ENCODE measurements at regions not wholly inside any gene's neighbourhood (a gene's known extent, or its start where the extent isn't known, plus 50 kb on each side); places are given as distances from the start of the nearest gene placed in this dataset.

DNA sequence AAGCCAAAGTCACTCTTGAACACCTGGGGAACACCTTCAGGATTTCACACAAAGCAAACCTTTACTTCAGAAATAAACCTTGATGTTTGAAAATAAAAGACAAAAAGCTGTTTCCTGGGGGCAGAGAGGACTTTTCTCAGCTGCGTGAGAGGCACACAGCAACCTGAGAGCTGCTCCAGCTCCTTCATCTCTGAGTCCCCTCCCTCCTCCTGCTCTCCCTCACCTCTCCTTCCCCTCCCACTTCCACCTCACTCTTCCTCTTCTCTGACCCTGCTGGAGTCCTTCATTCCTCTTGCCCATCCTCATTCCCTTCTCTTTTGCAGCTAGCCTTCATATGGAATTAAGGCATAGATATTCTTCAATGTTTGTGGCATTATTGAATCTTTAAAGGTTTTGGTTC, 208.4 kb downstream of the OMA1 start:
- no peaks in the 10 kb centered on the region for H3K27me3 ChIP-seq (replicated peaks; ENCODE audit: control insufficient read depth, insufficient read depth, low read length)
- no peak for DNase-seq (ENCODE audit: extremely low read depth, insufficient read length)
- H3K36me3 ChIP-seq (ENCODE audit: control insufficient read depth, insufficient read depth, low read length): no peaks in the 10 kb centered on the region
- TF ChIP-seq, protein P1, sequence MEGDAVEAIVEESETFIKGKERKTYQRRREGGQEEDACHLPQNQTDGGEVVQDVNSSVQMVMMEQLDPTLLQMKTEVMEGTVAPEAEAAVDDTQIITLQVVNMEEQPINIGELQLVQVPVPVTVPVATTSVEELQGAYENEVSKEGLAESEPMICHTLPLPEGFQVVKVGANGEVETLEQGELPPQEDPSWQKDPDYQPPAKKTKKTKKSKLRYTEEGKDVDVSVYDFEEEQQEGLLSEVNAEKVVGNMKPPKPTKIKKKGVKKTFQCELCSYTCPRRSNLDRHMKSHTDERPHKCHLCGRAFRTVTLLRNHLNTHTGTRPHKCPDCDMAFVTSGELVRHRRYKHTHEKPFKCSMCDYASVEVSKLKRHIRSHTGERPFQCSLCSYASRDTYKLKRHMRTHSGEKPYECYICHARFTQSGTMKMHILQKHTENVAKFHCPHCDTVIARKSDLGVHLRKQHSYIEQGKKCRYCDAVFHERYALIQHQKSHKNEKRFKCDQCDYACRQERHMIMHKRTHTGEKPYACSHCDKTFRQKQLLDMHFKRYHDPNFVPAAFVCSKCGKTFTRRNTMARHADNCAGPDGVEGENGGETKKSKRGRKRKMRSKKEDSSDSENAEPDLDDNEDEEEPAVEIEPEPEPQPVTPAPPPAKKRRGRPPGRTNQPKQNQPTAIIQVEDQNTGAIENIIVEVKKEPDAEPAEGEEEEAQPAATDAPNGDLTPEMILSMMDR (IDR thresholded peaks at IDR 0.05; ENCODE audit: insufficient read depth, low read length, poor library complexity, severe bottlenecking): no peak
- H3K4me3 ChIP-seq (replicated peaks; ENCODE audit: low read depth, low read length): no peak overlapping the region

DNA sequence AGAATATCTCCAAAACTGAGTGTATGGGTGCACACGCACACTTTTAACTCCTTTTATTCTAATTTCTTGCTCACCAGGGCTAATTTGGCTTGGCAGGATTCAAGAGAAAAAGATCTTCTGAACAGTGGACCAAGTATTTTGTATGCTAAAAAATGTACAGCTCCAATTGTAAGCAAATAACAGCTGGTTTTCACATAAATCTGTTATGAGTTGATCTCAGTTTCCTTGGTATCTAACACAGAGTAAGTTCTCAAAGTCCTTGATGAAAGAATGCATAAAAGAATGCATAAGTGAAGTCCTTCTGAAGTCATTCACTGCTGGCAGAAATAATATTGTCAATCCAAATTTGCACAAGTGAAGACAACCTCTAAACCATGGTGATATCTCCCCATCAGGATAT, 213.0 kb downstream of the OMA1 start:
- Histone ChIP-seq H3K36me3 (ENCODE audit: control insufficient read depth, insufficient read depth, low read length) (no peaks in the 10 kb centered on the region), H3K27me3 (replicated peaks; ENCODE audit: control insufficient read depth, insufficient read depth, low read length) (no peaks in the 10 kb centered on the region), H3K4me3 (replicated peaks; ENCODE audit: low read depth, low read length) (no peak overlapping the region)
- no peak for DNase-seq (ENCODE audit: extremely low read depth, insufficient read length)
- TF ChIP-seq, protein P1 (IDR thresholded peaks at IDR 0.05; ENCODE audit: insufficient read depth, low read length, poor library complexity, severe bottlenecking): no peak

DNA sequence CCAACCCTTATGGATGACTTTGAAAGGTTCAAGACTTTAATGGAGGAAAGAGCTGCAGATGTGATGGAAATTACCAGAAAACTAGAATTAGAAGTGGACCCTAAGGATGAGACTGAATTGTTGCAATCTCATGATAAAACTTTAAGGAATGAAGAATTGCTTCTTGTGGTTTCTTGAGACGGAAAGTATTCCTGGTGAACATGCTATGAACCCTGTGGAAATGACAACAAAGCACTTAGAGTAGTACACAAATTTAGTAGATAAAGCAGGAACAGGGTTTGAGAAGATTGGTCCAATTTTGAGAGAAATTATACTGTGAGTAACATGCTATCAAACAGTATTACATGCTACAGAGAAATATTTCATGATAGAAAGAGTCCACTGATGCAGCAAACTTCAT, 215.4 kb downstream of the OMA1 start:
- DNase-seq (ENCODE audit: extremely low read depth, insufficient read length): no peak
- Histone ChIP-seq H3K36me3 (ENCODE audit: control insufficient read depth, insufficient read depth, low read length) (no peaks in the 10 kb centered on the region), H3K4me3 (replicated peaks; ENCODE audit: low read depth, low read length) (no peak overlapping the region), H3K27me3 (replicated peaks; ENCODE audit: control insufficient read depth, insufficient read depth, low read length) (no peaks in the 10 kb centered on the region)
- TF ChIP-seq, protein P1 (IDR thresholded peaks at IDR 0.05; ENCODE audit: insufficient read depth, low read length, poor library complexity, severe bottlenecking): no peak

DNA sequence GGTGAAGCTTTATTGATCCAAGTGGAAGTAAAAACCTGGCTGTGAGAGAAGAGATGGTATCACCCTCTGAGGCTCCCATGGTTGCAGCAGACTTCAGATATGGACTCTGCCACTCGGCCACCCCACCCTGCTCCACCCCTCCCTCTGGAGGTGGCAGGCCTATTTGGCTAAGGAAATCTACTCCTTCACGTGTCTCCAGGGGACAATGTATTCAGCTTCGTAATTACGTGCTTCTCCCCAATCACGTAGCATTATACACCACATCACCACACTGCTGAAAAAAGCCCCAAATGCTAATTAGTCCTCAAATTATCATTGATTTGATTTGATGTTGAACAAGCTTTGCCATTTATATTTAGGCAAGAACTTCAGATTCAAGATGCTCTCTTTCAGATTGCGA, 220.7 kb downstream of the OMA1 start:
- Histone ChIP-seq H3K36me3 (ENCODE audit: control insufficient read depth, insufficient read depth, low read length) (no peaks in the 10 kb centered on the region), H3K4me3 (replicated peaks; ENCODE audit: low read depth, low read length) (no peak overlapping the region), H3K27me3 (replicated peaks; ENCODE audit: control insufficient read depth, insufficient read depth, low read length) (no peaks in the 10 kb centered on the region)
- TF ChIP-seq, protein P1 (IDR thresholded peaks at IDR 0.05; ENCODE audit: insufficient read depth, low read length, poor library complexity, severe bottlenecking): no peak
- DNase-seq (ENCODE audit: extremely low read depth, insufficient read length): no peak

DNA sequence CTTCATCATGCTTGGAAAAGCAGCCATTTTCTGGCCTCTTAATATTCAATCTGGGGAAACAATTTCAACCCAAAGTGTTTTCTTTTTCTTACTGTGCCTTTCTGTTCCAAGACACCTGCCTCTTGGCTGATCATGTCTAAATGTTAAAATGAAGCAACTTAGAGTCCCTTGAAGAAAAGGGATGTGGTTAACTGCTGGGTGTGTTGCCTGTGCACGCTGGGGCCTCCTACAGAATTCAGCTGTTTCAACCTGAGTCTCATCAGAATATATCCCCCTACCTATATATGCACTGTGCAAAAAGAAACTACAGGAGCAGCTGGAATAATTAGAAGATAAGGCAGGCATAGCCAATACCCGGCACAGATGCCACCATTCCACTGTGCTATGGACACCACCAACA, 222.0 kb downstream of the OMA1 start:
- Histone ChIP-seq H3K4me3 (replicated peaks; ENCODE audit: low read depth, low read length) (no peak overlapping the region), H3K27me3 (replicated peaks; ENCODE audit: control insufficient read depth, insufficient read depth, low read length) (no peaks in the 10 kb centered on the region), H3K36me3 (ENCODE audit: control insufficient read depth, insufficient read depth, low read length) (no peaks in the 10 kb centered on the region)
- no peak for DNase-seq (ENCODE audit: extremely low read depth, insufficient read length)
- TF ChIP-seq, protein P1 (IDR thresholded peaks at IDR 0.05; ENCODE audit: insufficient read depth, low read length, poor library complexity, severe bottlenecking): no peak

Measured in GM06990 (cell line).